ENCODE measurements at regions not wholly inside any gene's neighbourhood (a gene's known extent, or its start where the extent isn't known, plus 50 kb on each side); places are given as distances from the start of the nearest gene placed in this dataset.

GRCh38 chr2:187058198-187058597 is 209.2 kb upstream of the ZSWIM2 start:
- no peak for DNase-seq (ENCODE audit: low read depth)

DNA sequence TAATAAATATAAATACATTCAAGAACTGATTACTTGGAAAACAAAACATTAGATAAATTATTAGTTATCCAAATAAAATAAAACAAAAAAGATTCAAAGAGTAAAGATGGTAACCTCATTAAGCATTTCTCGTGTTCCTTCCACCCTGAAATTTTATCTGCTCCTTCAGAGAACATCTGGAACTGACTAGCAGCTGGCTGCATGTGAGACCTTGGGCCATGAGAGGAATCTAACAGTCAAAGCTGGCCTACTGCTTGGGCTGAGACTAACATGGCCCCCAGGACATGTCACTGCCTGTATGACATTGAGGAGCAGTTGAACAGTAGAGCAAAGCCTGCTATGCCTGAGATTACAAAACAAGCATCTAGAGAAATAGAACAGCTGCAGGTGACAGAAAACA is 208.5 kb upstream of the ZSWIM2 start:
- no peak for DNase-seq (ENCODE audit: low read depth)

DNA sequence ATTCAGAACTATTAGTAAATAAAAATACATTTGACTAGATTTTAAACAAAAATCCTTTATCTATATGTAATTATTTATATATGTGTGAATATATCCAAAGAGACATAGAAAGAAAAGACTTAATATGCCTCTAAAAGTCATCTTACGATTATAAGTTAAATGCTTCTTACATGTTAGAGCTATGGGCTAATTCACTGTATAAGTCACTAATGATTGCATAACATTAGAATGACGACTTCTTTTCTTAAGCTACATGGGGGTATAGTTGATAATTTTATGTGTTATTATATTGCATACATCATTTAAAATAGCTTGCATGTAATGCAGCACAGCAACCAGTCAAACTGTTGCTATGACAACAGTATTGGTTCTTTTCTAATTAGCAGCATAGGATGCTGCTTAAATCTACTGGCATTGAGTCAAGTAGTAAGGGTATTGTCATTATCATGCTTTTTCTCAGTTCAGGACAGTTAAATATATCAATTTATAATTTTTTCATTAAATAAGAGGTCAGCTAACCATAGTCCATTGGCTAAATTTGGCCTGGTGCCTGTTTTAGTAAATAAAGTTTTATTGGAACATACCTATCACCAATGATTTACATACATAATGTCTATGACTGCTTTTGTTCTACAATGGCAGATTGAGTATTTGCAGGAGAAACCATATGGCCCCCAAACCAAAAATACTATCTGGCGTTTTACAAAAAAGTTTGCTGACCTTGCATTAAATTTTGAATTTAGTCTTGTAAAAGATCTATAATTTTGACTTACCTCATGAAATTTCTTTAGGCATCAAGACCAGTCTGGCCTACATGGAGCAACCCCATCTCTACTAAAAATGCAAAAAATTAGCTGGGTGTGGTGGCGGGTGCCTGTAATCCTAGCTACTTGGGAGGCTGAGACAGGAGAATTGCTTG is 207.7 kb upstream of the ZSWIM2 start:
- DNase-seq (ENCODE audit: low read depth) = no peak

GRCh38 chr2:187055463-187055862 is 206.5 kb upstream of the ZSWIM2 start:
- no peak for DNase-seq (ENCODE audit: low read depth)

DNA sequence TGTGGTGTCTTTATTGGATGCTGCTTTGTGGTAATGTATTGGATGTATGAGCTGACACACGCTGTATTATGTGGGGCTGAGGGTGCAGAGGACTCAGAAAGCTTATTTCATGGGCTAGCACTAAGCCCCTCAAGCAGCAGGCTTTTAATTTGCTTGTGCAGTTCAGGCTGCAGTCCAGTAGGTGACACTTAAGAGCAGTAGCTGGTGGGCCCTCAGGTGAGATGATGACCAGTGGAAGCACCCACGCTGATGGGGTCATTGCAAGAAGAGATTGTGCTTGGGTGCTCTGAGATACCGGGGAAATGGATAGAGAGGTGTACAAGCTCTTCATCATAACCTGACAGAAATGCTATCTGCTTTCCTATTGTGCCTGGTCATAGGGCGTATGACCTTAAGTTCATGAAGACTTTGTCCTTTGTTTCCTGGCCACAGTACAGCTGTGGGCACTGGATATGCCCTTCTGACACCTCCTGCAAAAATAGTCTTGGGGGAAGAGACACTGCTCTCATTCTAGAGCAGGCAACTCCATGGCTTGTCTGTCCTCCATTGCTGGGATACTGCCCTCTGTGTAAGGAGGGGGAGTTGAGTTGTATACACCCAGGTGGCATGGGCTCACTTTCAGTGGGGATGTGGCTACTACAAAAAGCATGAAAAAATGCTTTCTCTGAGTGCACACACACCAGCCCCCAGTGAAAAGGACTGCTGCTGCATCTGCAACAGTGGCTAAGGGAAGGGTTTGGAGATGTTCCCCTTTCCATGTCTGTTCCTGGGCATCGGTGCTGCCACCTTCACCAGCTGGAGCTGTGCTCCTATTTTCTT is 205.7 kb upstream of the ZSWIM2 start:
- DNase-seq (ENCODE audit: low read depth) = no peak

GRCh38 chr2:187051350-187051749 is 202.4 kb upstream of the ZSWIM2 start:
- no peak for DNase-seq (ENCODE audit: low read depth)

- DNase-seq (ENCODE audit: low read depth) = peak; percentile 3
Observed at GRCh38 chr2:187050409-187050998, 201.5 kb upstream of the ZSWIM2 start.

- no peak for DNase-seq (ENCODE audit: low read depth)
Observed at GRCh38 chr2:187037310-187037709, 188.3 kb upstream of the ZSWIM2 start.

GRCh38 chr2:187034434-187034833 is 185.5 kb upstream of the ZSWIM2 start:
- DNase-seq (ENCODE audit: low read depth) = no peak

GRCh38 chr2:187024739-187025138 is 175.8 kb upstream of the ZSWIM2 start:
- no peak for DNase-seq (ENCODE audit: low read depth)

- peak; percentile 5 for DNase-seq (ENCODE audit: low read depth)
Observed at GRCh38 chr2:187023996-187024395, 175.0 kb upstream of the ZSWIM2 start.

DNA sequence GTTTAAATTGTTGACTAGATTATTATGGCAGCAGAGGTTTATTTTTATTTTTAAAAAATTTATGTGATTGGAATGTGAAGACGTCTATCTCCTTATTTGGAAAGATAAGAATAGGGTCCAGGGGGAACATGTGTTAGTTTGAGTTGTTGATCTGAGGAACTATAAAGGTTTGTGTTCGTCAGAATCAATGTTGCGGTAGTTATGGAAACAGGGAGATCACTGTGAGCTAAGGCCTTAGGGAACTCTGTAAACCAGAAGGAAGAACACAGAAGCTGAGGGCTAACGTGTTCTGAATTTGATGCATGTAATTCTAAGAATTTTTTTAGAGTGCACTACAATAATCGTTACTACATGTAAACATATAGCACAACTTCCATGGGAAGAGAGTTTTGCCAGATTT is 168.5 kb upstream of the ZSWIM2 start:
- DNase-seq (ENCODE audit: low read depth) = no peak

DNA sequence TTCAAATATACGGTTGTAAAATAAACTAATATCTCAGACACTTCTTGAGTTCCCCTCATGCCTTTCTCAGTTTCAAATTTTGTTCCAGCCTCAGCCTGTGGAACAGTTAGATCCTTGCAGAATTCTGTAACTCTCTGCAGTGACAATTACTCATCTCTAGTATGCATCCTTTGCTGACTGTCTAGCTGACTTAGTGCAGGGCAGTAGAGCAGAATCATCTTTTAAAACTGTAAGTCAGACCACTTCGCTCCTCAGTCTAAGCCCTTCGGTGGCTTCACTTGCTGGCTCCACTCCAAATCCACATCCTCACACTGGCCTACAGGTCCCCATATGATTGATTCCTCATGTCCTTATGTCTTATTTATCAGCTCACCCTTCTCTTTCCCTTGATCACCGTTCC is 164.1 kb upstream of the ZSWIM2 start:
- no peak for DNase-seq (ENCODE audit: low read depth)

GRCh38 chr2:187011206-187011832 is 162.3 kb upstream of the ZSWIM2 start:
- no peak for DNase-seq (ENCODE audit: low read depth)

- no peak for DNase-seq (ENCODE audit: low read depth)
Observed at GRCh38 chr2:187009483-187010239, 160.7 kb upstream of the ZSWIM2 start.

DNA sequence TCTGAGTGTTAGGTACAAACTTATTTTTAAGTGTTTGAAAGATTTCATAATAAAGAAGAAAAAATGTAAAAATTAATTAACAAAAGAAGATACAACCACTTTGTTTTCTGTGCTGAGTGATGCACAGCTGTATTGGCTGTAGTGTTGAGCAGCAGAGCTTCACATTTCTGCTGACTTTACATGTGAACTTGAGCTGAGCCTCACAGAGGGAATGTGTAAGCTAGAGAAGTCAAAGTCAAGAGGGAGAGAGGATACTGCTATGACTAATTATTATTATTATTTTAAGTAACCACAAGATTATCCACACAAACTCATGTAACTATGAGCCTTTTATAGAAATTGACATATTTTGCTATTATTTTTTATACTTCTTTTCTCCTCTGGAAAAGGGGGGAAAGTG is 159.1 kb upstream of the ZSWIM2 start:
- DNase-seq (ENCODE audit: low read depth) = no peak

DNA sequence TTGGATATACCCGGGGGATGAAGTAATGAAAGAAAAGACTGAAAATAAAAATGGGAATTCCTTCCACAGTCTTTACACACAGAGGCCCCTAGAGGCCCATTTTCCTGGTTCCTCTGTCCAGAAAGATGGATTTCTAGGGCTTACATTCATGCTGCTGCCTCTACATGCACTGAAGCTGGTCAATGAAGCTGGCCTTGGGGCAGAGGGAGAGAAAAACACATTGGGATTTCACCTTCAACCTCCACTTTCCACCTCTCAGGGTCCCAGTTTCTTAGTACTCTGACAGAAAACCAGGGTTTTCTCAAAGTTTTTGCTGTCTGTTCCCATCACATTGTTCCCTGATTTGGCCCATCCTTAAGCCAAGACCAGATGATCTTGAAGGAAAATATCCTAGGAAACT is 154.6 kb upstream of the ZSWIM2 start:
- no peak for DNase-seq (ENCODE audit: low read depth)

- no peak for DNase-seq (ENCODE audit: low read depth)
Observed at GRCh38 chr2:187003038-187003554, 154.1 kb upstream of the ZSWIM2 start.

GRCh38 chr2:187002242-187002641 is 153.3 kb upstream of the ZSWIM2 start:
- no peak for DNase-seq (ENCODE audit: low read depth)

- no peak for DNase-seq (ENCODE audit: low read depth)
Observed at GRCh38 chr2:187001248-187001647, 152.3 kb upstream of the ZSWIM2 start.

- peak; percentile 6 for DNase-seq (ENCODE audit: low read depth)
Observed at GRCh38 chr2:186995092-186995491, 146.1 kb upstream of the ZSWIM2 start.

All from M059J (cell line).